PC-3 (cell line): ENCODE measurements at regions not wholly inside any gene's neighbourhood (a gene's known extent, or its start where the extent isn't known, plus 50 kb on each side); places are given as distances from the start of the nearest gene placed in this dataset.

ENCODE experiments used
- CTCF ChIP-seq: fragments of 300-600 bp; sonication (generic); conservative IDR thresholded peaks from 2 replicates; pipeline ENCODE4 v1.5.1; 2017; ENCODE audit warnings: antibody characterized with exemption, low read depth, mild to moderate bottlenecking, low read length
- EZH2 ChIP-seq: fragments of 300-600 bp; sonication (generic); IDR thresholded peaks from one replicate; pipeline ENCODE4 v1.6.1; 2017; ENCODE audit warnings: antibody characterized with exemption, mild to moderate bottlenecking, low read length; ENCODE audit not compliant: unreplicated experiment
- EZH2phosphoT487 ChIP-seq: fragments of 300-600 bp; sonication (generic); IDR thresholded peaks from 2 replicates; pipeline ENCODE4 v1.6.1; 2018; ENCODE audit warnings: mild to moderate bottlenecking, antibody characterized with exemption, low read length, borderline replicate concordance

GRCh38 chr9:135279834-135280393 lies 192.4 kb downstream of the OLFM1 start:
- TF ChIP-seq CTCF (no peak), EZH2phosphoT487 (no peak), EZH2 (no peak)
